Heart left ventricle (tissue), 16 donors: ENCODE measurements at regions not wholly inside any gene's neighbourhood (a gene's known extent, or its start where the extent isn't known, plus 50 kb on each side); places are given as distances from the start of the nearest gene placed in this dataset.

Experiments
- ATAC-seq, 4 donors: fragments of 200-7000 bp; cut with Tn5 transposase; one replicate each; pipeline ENCODE4 v1.9.1; 2020 to 2022; ENCODE audit warnings: moderate library complexity in 4 of 4, mild to moderate bottlenecking in 3 of 4, moderate number of reproducible peaks in 1 of 4
- DNase-seq, 5 donors: peaks; one replicate each; pipeline ENCODE4 v3.0.0-alpha.2; 2020
- H3K27ac ChIP-seq, 12 donors: fragments of 200-600 bp; sonication (generic) in 4 of 12; one replicate each; pipeline versions ENCODE4 v1.5.0 to v1.8.0; 2016 to 2022; ENCODE audit warnings: mild to moderate bottlenecking in 2 of 12
- H3K27me3 ChIP-seq, 9 donors: fragments of 200-600 bp; sonication (generic) in 2 of 9; one replicate each; pipeline versions ENCODE4 v1.5.1 to v1.8.0; 2016 to 2022; ENCODE audit warnings: mild to moderate bottlenecking in 3 of 9
- H3K36me3 ChIP-seq, 9 donors: fragments of 200-600 bp; sonication (generic) in 2 of 9; one replicate each; pipeline versions ENCODE4 v1.5.0 to v1.8.0; 2018 to 2022; ENCODE audit warnings: mild to moderate bottlenecking in 2 of 9
- H3K4me1 ChIP-seq, 12 donors: fragments of 200-600 bp; sonication (generic) in 4 of 12; one replicate each; pipeline versions ENCODE4 v1.5.0 to v1.8.0; 2016 to 2022; ENCODE audit warnings: mild to moderate bottlenecking in 3 of 12
- H3K4me3 ChIP-seq, 12 donors: fragments of 200-600 bp; sonication (generic) in 4 of 12; one replicate each; pipeline versions ENCODE4 v1.5.0 to v1.8.0; 2017 to 2022; ENCODE audit warnings: mild to moderate bottlenecking in 9 of 12, moderate library complexity in 4 of 12
- H3K9me3 ChIP-seq, 12 donors: fragments of 200-600 bp; sonication (generic) in 4 of 12; one replicate each; pipeline versions ENCODE4 v1.5.0 to v1.8.0; 2016 to 2022; ENCODE audit warnings: mild to moderate bottlenecking in 1 of 12
- CTCF ChIP-seq, 12 donors: fragments of 200-600 bp; sonication (generic) in 4 of 12; IDR thresholded peaks; one replicate each; pipeline versions ENCODE4 v1.5.0 to v1.8.0; 2018 to 2022; ENCODE audit warnings: antibody characterized with exemption in 12 of 12, mild to moderate bottlenecking in 5 of 12
- POLR2A ChIP-seq, 2 donors: fragments of 450-650 bp; IDR thresholded peaks; one replicate each; pipeline ENCODE4 v1.6.1; 2017; ENCODE audit warnings: antibody characterized with exemption in 2 of 2, mild to moderate bottlenecking in 2 of 2, moderate library complexity in 2 of 2
- WGBS, 4 donors: extraction: QIAGEN DNeasy Blood & Tissue Kit in 2 of 4; methylation state at CpG; one replicate each; pipeline versions ENCODE4 v1.1.5 to v1.1.7; 2013 to 2018; 5-methylcytosine and 5-hydroxymethylcytosine counted together
- intact Hi-C, 10 donors: fragments of 100-400 bp; cut with DNase I; formaldehyde crosslinking; loops; one replicate each; pipeline versions ENCODE4 v1.11.1 to v1.14.2; 2022
- donor health status: ischemic (EF 13 %, LVEDD 7.1; RV severe dilation, severe dysfunction).
- donor health status: healthy with polysubstance abuse.
- donor health status: DM: no; HTN: yes; CAD: no.
- donor health status: DM: no; HTN: no; CAD: no.
- donor health status: ischemic (EF 25% LVEDD 6.9; RV normal size, moderate dysfunction).
- donor health status: ischemic (EF 25% LVEDD 5.7; RV mildly dilated, moderate dysfunction).
- donor health status: healthy.
- donor health status: DM: yes; HTN: yes; CAD: no.
- donor health status: ischemic (EF 35%, LVEDD 5.7; RV mildly dilated, moderate dysfunction).
- donor health status: nonischemic (EF 11% LVEDD 7.7; RV severe dilation, severe dysfunction).
- donor health status: DM: yes; HTN: yes; CAD: no.
- donor health status: PGD.
- donor health status: ischemic (EF 29% LVEDD 5.4; RV normal size, mild dysfunction).
- donor health status: nonischemic (EF 23%, LVEDD 6.1; RV moderate dilation, normal function).

- intact Hi-C loops: no loop called here
- TF ChIP-seq CTCF (IDR thresholded peaks at IDR 0.05) (no peak), POLR2A (IDR thresholded peaks at IDR 0.05) (no peak)
- no peak overlapping the region for H3K27ac ChIP-seq
- no peaks in the 10 kb centered on the region for H3K27me3 ChIP-seq
- no peaks in the 10 kb centered on the region for H3K36me3 ChIP-seq
- H3K4me3 ChIP-seq: no peak overlapping the region
- WGBS, 4 donors: 47 to 63% (median 56%) methylated on average over 5 of the region's 5 CpGs
- no peak for DNase-seq
- H3K9me3 ChIP-seq: peaks cover 0 to 9% (median 0%) of the 10 kb centered on the region in 12 donors
- H3K4me1 ChIP-seq: no peaks in the 10 kb centered on the region
- ATAC-seq: no peak
These were observed 65.7 kb upstream of the FERD3L start for GRCh38 chr7:19210893-19211413.

GRCh38 chr7:19209166-19209696 lies 64.0 kb upstream of the FERD3L start:
- no peak for ATAC-seq
- intact Hi-C loops: no loop called here
- no peaks in the 10 kb centered on the region for H3K4me1 ChIP-seq
- H3K9me3 ChIP-seq: peaks cover 0 to 9% (median 0%) of the 10 kb centered on the region in 12 donors
- H3K27me3 ChIP-seq: no peaks in the 10 kb centered on the region
- no peak overlapping the region for H3K4me3 ChIP-seq
- no peak overlapping the region for H3K27ac ChIP-seq
- 69 to 85% (median 79%) methylated on average over 1 of the region's 1 CpG for WGBS, 4 donors
- no peak for DNase-seq
- TF ChIP-seq CTCF (IDR thresholded peaks at IDR 0.05) (no peak), POLR2A (IDR thresholded peaks at IDR 0.05) (no peak)
- no peaks in the 10 kb centered on the region for H3K36me3 ChIP-seq

GRCh38 chr7:19206721-19207120 lies 61.5 kb upstream of the FERD3L start:
- Histone ChIP-seq H3K36me3 (no peaks in the 10 kb centered on the region), H3K4me1 (no peaks in the 10 kb centered on the region), H3K4me3 (no peak overlapping the region), H3K27ac (no peak overlapping the region), H3K27me3 (no peaks in the 10 kb centered on the region), H3K9me3 (peaks cover 0 to under 1% (median 0%) of the 10 kb centered on the region in 12 donors)
- WGBS, 4 donors: 81 to 90% (median 87%) methylated on average over 4 of the region's 4 CpGs
- ATAC-seq: no peak
- no peak for DNase-seq
- intact Hi-C loops: no loop called here
- TF ChIP-seq CTCF (IDR thresholded peaks at IDR 0.05) (no peak), POLR2A (IDR thresholded peaks at IDR 0.05) (no peak)

- H3K4me3 ChIP-seq: no peak overlapping the region
- no peaks in the 10 kb centered on the region for H3K36me3 ChIP-seq
- no peak for ATAC-seq
- intact Hi-C loops: no loop called here
- DNase-seq: no peak
- no peaks in the 10 kb centered on the region for H3K9me3 ChIP-seq
- H3K27me3 ChIP-seq: no peaks in the 10 kb centered on the region
- H3K4me1 ChIP-seq: no peaks in the 10 kb centered on the region
- no peak overlapping the region for H3K27ac ChIP-seq
- 74 to 82% (median 78%) methylated on average over 4 of the region's 4 CpGs for WGBS, 4 donors
- no peak for TF ChIP-seq CTCF (IDR thresholded peaks at IDR 0.05)
- TF ChIP-seq POLR2A (IDR thresholded peaks at IDR 0.05): no peak
These were observed 58.5 kb upstream of the FERD3L start for GRCh38 chr7:19203686-19204085.
